Testis (tissue), 2 donors: ENCODE measurements at regions not wholly inside any gene's neighbourhood (a gene's known extent, or its start where the extent isn't known, plus 50 kb on each side); places are given as distances from the start of the nearest gene placed in this dataset.

ENCODE experiments used
- CTCF ChIP-seq, 3 experiments: fragments of 450-650 bp in 2 of 3; fragments of 200-600 bp in 1 of 3; sonication (generic) in 1 of 3; IDR thresholded peaks; one replicate each; pipeline ENCODE4 v1.5.1; 2016 to 2019; ENCODE audit warnings: antibody characterized with exemption in 3 of 3, mild to moderate bottlenecking in 2 of 3, moderate library complexity in 1 of 3
- POLR2A ChIP-seq: fragments of 450-650 bp; IDR thresholded peaks from one replicate; pipeline ENCODE4 v1.6.1; 2017; ENCODE audit warnings: antibody characterized with exemption, mild to moderate bottlenecking, moderate library complexity

GRCh38 chr14:71687166-71687831 is 244.9 kb upstream of the RGS6 start:
- TF ChIP-seq CTCF (IDR thresholded peaks at IDR 0.05): no peak
- no peak for TF ChIP-seq POLR2A
